ENCODE measurements at regions not wholly inside any gene's neighbourhood (a gene's known extent, or its start where the extent isn't known, plus 50 kb on each side); places are given as distances from the start of the nearest gene placed in this dataset.
"Not testable (repeated sequence)": the region's sequence is repeated elsewhere in the genome, so short reads cannot be mapped to it uniquely, and the experiment has no call there.

DNA sequence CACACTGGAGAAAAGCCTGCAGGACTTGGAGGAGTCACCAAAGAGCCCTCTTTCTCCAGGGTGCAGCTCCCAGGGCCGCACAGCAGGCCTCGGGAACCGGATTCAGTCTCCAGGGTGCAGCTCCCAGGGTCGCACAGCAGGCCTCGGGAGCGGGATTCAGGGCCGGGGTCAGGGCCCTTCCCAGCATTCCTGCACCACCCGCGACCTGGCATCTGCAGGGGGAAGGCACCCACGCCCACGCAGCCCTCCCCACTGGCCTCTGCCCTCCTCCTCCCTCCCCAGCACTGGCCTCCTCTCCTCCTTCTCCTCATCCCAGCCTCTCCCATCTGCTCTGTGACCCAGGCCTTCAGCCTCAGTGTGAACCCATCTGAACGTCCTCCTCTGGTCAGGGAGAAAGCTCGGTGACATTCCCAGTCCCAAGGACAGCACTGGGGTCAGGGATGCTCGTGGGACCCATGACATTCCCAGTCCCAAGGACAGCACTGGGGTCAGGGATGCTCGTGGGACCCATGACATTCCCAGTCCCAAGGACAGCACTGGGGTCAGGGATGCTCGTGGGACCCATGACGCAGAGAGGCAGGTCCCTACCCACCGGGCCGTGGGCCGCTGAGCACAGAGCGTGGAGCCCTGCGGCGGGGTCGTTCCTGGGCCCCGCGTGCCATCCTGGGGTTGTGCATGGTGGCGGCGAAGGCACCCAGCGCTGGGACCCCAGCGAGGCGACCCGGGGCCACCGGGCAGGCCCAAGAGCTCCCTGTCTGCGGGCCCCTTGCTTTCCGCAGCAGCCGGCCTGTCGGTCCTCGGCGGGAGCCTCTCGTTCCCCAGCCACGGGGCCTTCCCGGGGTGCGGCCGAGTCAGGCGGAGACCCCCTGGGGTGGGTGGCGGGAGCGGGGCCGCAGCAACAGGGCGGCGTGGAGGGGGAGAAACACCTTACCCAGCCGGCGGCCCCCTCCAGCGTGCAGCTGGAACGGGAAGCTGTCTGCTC is 550.2 kb upstream of the SALL3 start:
- no peak for DNase-seq

DNA sequence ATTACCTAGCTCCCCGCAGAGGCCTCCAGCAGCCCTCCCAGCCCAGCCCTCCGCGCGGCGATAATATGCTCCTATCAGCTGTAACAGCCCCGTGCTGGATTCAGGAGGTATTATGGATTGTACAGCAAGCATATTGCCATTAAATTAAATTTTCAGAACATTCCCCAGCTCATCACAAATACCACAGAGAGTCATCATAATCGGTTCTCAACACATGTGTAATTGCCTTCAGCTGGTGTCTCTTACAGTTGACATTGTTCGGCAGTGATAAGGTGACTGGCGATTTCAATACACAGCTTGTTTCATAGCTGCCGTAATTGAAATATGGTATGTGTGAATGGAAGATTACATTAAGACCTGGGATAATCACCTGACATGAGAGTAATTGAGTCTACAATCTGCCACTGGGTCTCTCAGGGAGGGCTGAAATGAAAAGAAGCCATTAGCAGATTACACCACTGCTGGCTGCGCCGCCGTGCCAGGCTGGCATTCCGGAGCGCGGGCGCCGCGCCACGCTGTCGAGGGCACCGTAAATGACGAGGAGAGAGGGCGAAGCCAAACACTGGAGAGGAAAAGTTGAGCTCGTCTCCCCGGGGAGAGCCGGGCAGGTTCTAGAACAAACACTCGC is 549.4 kb upstream of the SALL3 start:
- no peak for DNase-seq

DNA sequence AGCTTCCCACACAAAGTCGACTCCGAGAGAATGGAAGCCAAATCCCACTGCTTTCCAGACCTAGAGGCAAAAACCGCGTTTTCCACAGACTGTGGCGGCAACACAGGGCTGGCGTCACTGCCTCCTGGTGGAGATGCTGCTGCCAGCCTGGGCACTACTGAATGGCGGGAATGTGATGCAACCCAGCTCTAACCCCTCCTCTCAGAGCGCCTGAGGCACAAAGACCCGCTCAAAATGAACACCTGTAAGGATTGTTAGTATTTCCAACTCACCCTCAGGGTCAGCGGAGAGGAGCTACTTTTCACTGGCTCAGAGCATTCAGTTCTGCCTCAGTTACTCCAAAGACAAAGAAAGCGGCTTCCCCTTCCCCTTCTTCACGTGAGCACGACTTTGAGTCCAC is 548.0 kb upstream of the SALL3 start:
- no peak for DNase-seq

DNA sequence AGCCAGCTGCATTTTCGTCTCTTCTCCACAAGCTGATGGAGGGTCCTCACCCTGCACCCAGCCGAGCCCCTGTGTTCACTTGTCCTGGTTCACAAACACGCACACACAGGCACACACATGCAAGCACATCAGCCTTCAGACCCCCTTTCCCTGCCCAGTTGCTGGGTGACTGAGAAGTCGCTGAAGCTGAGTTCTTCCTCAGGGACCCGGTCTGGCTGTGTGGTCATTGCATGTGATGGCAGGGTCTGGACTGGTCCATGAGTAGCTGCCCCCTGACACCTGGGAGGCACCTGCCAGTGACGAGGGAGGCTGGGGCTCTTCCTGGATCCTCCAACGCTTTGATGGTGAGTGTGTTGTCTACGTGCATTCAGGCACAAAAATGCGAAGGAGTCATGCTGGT is 546.1 kb upstream of the SALL3 start:
- DNase-seq: no peak

DNA sequence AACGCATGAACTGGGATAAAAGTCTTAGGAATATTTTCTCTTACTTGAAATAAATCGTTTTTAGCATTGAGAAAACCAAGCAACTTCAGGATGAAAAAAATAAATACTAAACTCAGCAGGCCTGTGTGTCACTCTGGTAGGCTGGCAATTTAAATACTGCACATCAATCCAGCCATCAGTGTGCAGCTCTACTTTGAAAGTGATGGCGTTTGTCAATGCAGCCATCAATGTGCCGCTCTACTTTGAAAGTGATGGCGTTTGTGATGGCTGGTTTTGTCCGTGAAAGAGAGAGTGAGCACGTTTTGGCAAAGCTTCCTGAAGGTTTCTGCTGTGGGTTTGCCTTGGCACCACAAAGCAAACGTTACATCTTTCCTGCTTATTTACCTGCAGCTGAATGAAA is 543.5 kb upstream of the SALL3 start:
- no peak for DNase-seq

DNA sequence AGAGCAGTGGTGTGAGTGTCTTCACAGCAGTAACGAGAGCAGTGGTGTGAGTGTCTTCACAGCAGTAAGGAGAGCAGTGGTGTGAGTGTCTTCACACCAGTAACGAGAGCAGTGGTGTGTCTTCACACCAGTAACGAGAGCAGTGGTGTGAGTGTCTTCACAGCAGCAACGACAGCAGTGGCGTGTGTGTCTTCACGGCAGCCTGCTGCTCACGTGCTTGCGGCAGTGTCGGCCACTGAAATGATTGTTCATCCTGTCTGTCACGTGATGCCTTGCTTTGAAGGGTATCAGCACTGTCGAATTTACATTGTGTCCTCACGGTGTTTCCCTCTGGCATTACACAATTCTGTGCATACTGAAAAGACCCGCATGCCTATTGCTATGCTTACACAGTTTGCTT is 541.4 kb upstream of the SALL3 start:
- not testable (repeated sequence) for DNase-seq

DNA sequence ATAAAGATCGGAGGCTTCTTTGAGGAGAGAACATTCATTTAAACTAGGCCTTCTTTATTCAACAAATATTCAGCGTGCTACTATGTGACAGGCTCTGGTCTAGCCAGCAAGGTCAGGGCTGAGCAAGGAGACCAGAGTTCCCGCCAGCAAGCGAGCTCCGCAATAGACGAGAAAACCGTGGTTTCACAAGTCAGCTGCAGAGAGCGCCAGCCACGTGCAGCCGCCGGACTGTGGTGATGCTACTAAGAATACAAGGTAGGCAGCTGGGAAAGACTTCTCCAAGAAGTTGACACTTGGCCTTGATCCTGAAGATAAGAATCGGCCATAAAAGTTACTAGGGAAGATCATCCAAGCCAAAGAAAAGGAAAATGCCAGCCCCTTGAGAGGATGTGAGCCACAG is 533.7 kb upstream of the SALL3 start:
- no peak for DNase-seq

DNA sequence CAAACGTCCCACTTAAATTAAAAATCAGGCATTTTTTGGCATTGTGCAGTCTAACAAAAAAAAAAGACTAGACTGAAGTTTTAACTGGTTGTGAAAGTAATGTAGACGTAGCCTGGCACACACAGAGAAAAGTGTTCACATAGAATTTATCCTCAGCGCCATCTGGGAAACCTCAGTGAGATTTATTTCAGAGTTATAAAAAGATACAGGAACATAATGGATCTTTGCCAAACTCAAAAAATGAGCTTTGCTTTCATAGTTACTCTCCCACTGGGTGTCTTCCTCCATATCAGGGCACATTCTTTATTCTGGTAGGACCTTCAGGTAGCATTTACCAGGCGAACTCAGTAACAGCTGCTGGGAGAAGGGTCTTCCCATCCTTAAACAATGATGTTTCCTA is 532.4 kb upstream of the SALL3 start:
- no peak for DNase-seq

DNA sequence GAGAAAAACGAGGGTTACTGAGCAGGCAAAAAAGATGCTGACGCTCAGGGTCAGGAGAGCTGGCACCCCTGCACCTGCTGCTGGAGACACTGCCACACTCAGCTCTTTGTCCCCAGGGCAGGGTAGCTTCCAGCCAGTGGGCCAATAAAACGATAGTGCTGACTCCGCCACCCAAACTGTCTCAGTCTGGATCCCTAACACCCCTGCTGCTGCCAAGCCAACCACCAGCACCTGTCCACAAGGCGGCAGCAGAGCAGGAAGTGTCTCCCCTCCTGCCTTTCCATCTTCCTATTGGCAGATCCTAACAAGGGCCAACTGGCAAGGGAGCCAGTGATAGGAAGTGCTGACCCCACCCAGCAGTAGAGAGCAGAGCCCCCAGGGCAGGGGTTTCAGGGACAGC is 531.5 kb upstream of the SALL3 start:
- DNase-seq: no peak

DNA sequence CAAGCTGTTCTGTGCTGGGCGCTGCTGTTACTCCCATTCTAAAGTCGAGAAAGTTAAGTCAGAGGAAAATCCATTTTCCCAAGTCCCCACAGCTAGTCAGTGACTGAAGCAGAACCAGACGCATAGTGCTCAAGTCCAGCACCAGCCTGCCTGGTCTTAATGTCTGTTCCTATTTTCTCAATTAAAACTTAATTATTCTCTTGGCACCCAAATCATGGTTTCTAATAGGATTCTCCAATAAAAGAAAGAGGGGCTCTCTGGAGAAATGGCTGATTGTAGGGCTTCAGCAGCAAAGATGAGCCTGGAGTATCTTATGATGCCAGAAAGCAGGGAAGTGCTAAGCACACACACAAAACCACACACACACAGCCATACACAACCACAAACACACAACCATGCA is 531.0 kb upstream of the SALL3 start:
- no peak for DNase-seq

DNA sequence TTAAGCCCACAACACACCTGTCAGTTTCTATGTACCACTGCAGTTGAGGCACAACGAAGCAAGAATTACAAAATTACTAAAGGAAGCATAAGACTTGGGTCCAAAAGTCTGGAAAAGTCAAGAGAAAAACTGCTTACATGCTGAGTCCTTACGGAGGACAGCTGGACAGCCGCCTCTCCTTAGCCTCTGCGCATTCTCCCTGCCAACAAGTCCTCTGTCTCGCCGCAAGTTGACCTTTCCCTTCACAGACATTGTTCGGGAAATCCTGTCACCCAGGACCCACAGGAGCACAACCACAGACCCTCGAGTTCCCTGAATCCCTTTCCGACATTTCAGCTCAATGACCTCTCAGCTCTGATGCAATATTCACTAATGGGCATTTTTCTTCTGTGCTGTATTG is 525.4 kb upstream of the SALL3 start:
- DNase-seq: no peak

DNA sequence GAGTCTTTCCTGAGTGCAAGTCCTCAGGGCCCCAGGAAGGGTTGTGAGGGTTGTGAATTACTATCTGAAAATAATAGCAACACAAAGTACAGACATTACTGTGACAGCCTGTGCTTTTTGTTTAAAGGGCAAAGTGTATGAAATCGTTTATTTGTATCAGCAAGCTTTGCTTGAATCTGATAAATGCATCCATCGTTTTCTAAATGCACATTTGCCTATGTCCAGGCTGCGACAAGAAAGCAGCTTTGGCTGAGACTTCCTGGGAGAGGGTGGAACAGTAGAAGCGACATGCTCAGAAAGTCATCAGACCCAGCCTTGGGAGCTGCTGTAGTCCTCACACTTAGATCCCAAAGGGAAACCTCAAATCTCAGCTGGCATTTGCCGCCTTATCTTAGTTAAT is 524.2 kb upstream of the SALL3 start:
- no peak for DNase-seq

DNA sequence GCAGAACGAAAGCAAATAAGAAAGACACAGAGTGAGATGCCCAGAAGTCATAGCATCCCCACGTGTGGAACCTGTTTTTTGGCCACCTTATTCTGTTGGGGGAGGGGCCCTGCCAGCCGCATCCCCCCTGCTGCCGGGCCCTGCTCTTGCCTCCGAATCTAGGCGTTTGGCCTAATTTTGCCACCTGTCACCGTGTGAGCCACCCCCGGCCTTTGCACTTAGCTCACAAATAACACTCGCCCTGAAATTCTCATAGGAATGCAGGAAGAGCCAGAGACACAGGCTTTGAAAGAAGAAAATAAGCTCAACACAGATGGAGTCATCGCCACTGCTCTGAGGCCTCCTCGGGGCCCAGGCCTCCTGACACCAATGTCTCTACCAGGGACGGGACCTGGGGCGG is 522.6 kb upstream of the SALL3 start:
- no peak for DNase-seq

DNA sequence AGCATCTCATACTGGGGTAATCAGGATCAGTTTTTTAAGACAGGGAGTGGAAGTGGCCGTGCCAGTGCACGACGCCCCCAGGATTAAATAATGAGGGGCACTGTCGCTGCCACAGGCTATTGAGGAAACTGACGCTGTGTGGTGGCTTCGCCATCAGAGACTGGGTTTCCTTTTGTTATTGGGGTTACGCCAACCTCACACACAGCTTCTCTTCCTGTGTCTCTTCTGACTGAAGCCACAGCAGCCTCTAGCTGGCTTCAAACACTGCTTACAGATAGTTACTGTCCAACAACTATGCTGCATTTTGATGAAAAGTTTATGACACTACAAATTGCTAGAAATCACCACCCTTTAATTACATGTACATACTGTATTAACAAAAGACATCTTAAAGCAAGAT is 521.9 kb upstream of the SALL3 start:
- no peak for DNase-seq

DNA sequence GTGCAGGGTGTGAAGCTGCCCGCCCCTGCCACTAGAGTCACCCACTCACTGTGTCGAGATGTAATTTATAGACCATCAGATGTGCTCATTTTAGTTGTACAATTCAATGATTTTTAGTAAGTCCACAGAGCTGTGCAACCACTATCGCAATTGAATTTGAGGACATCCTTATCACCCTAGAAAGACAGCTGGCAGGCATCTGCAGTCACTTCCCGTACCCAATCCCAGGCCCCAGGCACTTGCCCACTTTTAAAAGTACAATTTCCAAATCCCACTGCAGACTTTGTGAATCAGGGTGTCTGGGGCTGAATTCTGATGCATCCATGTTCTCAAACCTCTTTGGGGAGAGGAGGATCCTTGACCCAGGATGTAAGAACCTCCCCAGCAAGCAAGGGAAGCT is 521.3 kb upstream of the SALL3 start:
- DNase-seq: no peak

DNA sequence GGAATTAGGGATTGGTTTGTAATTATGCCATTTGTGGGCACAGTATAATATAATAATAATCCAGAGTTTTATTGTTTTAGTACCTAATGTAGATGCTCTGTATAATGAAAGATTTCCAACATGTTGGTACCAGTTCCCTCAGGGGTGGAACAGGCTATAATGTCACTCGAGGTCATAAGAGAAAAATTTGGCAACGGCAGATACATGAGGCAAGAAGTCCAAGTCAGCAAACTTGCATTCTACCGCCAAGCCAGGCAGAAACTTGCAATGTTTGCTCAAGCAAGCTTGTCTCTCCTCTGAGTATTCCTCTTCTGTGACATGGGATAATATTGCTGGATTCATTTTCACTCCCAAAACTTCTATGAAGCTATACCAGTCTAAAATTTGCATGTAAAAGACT is 520.0 kb upstream of the SALL3 start:
- DNase-seq: no peak

DNA sequence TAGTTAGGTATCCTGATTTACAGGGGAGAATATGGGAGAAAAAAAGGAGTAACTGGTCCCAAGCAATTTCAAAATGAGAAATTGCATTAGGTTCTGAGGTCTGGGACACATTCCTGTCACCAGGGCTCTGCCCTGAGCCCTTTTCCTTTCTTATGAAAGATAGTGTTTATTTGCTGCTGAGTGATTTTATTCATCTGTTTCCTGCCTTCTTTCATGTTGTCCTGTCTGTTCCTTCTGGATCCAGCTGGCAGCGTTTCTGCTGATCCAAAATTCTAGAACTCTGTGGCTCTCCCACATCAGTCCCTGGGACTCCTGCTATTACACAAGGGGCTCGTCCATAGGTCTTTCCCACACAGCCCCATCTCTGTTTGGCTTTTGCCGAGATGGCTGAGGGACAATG is 519.1 kb upstream of the SALL3 start:
- DNase-seq: no peak

DNA sequence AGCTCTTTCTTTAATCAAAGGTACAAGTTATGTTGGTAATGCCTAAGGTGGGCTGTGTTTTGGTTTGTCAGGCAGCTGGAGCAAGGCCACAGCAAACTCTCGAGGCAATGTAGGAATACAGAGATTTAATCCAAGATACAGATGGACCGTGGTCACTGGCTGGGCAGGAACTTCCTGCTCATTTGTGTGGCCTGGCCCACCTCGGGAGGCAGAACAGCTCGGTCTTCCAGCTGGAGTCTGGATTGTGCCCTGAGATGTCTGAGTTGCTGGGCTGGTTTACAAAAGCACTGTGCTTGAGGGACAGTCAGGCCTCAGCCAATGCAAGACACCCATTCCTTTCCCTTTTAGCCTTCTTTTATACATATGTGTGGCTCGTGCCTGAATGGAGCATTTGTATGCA is 506.1 kb upstream of the SALL3 start:
- DNase-seq: no peak

DNA sequence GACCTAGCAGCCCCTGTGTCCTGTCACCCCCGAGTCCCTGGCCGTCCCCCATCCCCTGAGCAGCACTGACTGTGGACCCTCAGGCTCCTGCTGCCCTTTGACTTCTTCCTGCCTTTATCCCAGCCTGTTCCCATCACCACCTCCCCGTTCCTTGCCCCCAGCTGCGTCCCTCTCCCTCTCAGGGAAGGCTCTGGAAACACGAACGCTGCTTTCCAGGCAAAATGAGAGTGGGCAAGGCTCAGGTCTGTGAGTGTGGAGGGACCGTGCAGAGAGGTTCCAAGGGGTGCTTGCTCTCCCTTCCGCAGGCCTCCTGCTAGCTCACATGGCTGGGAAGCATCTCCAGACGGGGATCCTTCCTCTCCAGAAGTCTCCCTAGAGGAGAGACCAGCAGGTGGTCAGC is 501.8 kb upstream of the SALL3 start:
- DNase-seq: no peak

DNA sequence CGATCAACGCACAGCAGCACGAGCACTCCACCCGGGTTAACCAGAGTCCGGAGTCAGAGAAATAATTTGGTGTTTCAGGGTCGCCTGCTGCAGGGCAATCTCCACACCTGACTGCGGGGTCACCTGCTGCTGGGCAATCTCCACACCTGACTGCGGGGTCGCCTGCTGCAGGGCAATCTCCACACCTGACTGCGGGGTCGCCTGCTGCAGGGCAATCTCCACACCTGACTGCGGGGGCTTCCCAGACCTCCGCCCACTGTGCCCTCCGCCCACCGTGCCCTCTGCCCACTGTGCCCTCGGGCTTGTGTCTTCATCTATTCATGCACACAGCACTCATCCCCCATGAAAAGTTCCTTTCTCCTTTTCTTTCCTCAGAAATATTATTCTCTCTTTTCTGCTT is 500.2 kb upstream of the SALL3 start:
- DNase-seq: no peak

DNA sequence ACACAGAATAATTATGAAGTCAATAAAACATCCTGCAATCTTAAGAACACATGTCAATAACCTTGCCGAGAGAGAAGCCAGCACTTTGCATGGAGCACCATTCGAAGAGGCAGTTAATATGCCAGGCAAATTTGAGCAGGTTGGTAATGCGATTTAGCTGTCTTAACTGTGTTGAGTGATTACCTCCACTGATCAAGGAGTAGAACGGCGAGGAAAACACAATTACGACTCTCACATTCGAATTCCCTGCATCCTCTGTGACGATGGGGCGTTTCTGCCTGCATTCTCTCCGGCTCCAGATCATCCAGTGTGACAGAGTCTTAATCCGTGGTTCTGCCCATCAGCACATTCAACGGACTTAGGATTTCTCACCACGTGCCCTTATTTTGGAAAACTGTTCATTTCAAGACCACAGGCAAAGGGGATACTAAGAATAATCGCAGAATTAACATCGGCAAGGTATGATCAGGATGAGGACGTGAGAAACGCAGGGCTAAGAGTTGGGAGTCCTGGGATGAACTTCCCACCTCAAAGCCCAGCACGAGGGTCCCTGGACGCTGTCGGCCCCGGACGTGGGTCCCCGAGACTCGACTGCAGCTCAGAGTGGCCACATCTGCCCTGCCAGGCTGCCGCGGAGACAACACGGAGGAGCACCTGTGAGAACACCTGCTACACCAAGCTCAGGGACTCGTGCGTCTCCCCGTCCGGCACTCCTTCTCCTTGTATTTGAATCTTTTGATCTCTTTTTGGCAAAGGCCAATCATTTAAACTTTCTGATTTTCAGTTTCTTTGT is 499.2 kb upstream of the SALL3 start:
- no peak for DNase-seq

DNA sequence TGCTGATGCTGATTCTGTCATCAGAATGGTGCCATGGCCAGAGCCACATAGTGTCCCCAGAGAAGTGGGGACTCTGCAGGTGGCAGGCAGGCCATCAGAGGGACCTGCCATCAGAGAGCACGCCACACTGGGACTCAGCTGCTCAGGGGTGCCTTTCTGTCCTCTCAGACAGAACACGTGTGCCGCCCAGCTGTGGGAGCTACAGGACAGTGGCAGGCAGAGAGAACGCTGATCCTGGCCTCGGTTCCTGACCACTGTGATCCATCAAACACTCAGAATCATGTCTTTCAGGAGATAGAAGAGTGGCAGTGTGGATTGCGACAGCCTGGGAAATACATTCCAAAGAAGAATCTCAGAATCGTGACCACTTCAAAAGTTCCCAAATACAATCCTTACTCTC is 497.2 kb upstream of the SALL3 start:
- DNase-seq: no peak

DNA sequence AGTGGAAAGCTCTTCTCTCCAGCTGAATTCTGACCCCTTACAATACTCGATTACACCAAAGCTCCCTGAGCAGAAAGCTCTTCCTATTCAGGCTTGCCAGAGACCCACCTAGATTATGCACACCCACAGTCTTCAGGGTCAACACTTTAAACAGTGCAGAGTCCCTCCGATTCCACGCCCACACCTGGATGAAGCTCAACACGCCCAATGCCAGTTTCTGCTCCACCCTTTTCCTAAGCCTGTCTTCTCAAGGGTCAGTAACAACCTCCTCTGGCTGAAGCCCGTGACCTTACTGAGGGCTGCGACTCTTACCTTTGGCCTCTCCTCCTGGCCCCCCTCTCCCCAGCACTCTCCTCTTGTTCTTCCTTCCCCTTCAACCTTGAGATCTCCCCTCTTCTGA is 492.0 kb upstream of the SALL3 start:
- no peak for DNase-seq

Data from fibroblast of skin of right biceps (primary cell).